ENCODE measurements at regions not wholly inside any gene's neighbourhood (a gene's known extent, or its start where the extent isn't known, plus 50 kb on each side); places are given as distances from the start of the nearest gene placed in this dataset.

DNA sequence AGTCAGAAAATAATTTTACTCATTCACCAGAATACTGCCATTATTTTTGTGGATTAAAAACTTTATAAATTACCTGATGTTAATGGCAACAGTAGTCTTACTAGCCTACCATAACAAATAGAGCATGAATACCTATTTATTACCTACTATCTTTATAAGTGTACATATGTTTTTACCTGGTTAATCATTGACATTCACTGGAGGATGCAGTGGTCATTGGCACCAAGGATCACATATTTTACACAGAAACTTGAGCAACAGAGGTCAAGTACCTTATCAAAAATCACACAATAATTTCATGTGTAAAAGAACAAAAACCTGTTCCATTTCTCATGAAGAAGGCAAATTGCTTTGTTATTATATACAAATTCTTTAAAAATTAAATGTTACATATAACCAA, 1284.9 kb upstream of the NCAM2 start:
- POLR2A ChIA-PET, result no interaction called here
- no peak for DNase-seq (ENCODE audit: extremely low read depth in 1 of 4, low spot score in 3 of 4)
- H2AFZ ChIP-seq (ENCODE audit: low read depth, low read length), result no peak overlapping the region
- intact Hi-C loops (cut with micrococcal nuclease) (no loop called here), in situ Hi-C loops (cut with MboI) (no loop called here)
- no peaks in the 10 kb centered on the region; the same call in 1 of the 2 replicates for H3K9me3 ChIP-seq (replicated peaks; ENCODE audit: control insufficient read depth, insufficient read depth, low read depth, low read length)
- H3K9me1 ChIP-seq (ENCODE audit: control insufficient read depth, insufficient read depth, low read length), result no peaks in the 10 kb centered on the region
- no peaks in the 10 kb centered on the region for H4K20me1 ChIP-seq (replicated peaks; ENCODE audit: control insufficient read depth, insufficient read depth, low read length)
- CTCF ChIA-PET (ENCODE audit: low intra/inter-chr PET ratio), result no interaction called here
- no TSS peak for BruUV-seq (replicated peaks)
- TF ChIP-seq, protein P1, sequence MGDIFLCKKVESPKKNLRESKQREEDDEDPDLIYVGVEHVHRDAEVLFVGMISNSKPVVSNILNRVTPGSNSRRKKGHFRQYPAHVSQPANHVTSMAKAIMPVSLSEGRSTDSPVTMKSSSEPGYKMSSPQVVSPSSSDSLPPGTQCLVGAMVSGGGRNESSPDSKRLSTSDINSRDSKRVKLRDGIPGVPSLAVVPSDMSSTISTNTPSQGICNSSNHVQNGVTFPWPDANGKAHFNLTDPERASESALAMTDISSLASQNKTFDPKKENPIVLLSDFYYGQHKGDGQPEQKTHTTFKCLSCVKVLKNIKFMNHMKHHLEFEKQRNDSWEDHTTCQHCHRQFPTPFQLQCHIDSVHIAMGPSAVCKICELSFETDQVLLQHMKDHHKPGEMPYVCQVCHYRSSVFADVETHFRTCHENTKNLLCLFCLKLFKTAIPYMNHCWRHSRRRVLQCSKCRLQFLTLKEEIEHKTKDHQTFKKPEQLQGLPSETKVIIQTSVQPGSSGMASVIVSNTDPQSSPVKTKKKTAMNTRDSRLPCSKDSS (IDR thresholded peaks at IDR 0.05; ENCODE audit: low read depth, partially characterized antibody), result no peak
- TF ChIP-seq, protein P2, sequence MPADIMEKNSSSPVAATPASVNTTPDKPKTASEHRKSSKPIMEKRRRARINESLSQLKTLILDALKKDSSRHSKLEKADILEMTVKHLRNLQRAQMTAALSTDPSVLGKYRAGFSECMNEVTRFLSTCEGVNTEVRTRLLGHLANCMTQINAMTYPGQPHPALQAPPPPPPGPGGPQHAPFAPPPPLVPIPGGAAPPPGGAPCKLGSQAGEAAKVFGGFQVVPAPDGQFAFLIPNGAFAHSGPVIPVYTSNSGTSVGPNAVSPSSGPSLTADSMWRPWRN (IDR thresholded peaks at IDR 0.05; ENCODE audit: low read depth), result no peak
- TF ChIP-seq XRCC3 (IDR thresholded peaks at IDR 0.05) (no peak), RBM25 (IDR thresholded peaks at IDR 0.05; ENCODE audit: low read depth, low read length, severe bottlenecking) (no peak), TCF7 (IDR thresholded peaks at IDR 0.05; ENCODE audit: borderline replicate concordance) (no peak), ZSCAN32 (CRISPR knock-in tag; IDR thresholded peaks at IDR 0.05) (no peak), RUNX1 (IDR thresholded peaks at IDR 0.05; ENCODE audit: low read depth) (no peak), FOSL1 (tag; conservative IDR thresholded peaks at IDR 0.05) (no peak), ZNF75A (CRISPR knock-in tag; IDR thresholded peaks at IDR 0.05) (no peak), POLR2AphosphoS5 (IDR thresholded peaks at IDR 0.05; ENCODE audit: control insufficient read depth, insufficient read depth, low read depth, low read length) (no peak), FOXJ2 (tag; IDR thresholded peaks at IDR 0.05) (no peak), ILK (tag; IDR thresholded peaks at IDR 0.05; ENCODE audit: borderline replicate concordance, low read depth) (no peak), ZNF561 (CRISPR knock-in tag; conservative IDR thresholded peaks at IDR 0.05) (no peak), PHF20 (IDR thresholded peaks at IDR 0.05; ENCODE audit: partially characterized antibody) (no peak), ETS2 (tag; IDR thresholded peaks at IDR 0.05; ENCODE audit: borderline replicate concordance, poor library complexity, severe bottlenecking) (no peak)
- TF ChIP-seq, protein P3, sequence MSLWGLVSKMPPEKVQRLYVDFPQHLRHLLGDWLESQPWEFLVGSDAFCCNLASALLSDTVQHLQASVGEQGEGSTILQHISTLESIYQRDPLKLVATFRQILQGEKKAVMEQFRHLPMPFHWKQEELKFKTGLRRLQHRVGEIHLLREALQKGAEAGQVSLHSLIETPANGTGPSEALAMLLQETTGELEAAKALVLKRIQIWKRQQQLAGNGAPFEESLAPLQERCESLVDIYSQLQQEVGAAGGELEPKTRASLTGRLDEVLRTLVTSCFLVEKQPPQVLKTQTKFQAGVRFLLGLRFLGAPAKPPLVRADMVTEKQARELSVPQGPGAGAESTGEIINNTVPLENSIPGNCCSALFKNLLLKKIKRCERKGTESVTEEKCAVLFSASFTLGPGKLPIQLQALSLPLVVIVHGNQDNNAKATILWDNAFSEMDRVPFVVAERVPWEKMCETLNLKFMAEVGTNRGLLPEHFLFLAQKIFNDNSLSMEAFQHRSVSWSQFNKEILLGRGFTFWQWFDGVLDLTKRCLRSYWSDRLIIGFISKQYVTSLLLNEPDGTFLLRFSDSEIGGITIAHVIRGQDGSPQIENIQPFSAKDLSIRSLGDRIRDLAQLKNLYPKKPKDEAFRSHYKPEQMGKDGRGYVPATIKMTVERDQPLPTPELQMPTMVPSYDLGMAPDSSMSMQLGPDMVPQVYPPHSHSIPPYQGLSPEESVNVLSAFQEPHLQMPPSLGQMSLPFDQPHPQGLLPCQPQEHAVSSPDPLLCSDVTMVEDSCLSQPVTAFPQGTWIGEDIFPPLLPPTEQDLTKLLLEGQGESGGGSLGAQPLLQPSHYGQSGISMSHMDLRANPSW (CRISPR knock-in tag; IDR thresholded peaks at IDR 0.05), result no peak
- ATAC-seq, result no peak
- H3K36me3 ChIP-seq (ENCODE audit: control insufficient read depth, insufficient read depth, low read length), result no peaks in the 10 kb centered on the region
- H3K27me3 ChIP-seq (ENCODE audit: control insufficient read depth in 2 of 2, insufficient read depth in 2 of 2, low read length in 2 of 2), result no peaks in the 10 kb centered on the region
- H3K27ac ChIP-seq (ENCODE audit: extremely low read depth, low read depth, low read length), result no peak overlapping the region
- no peak overlapping the region for H3K4me2 ChIP-seq (ENCODE audit: insufficient read depth, low read length)
- H3K4me3 ChIP-seq, result no peak overlapping the region
- no peak for FAIRE-seq
- H3K9ac ChIP-seq (ENCODE audit: insufficient read depth in 1 of 2, low read depth in 2 of 2, low read length in 2 of 2), result no peak overlapping the region
- no peaks in the 10 kb centered on the region for H3K79me2 ChIP-seq (ENCODE audit: control insufficient read depth, insufficient read depth, low read length)
- H3K4me1 ChIP-seq (replicated peaks in 1 of 2; ENCODE audit: control insufficient read depth in 2 of 2, insufficient read depth in 2 of 2, low read length in 2 of 2), result no peaks in the 10 kb centered on the region

Data from K562 (cell line).